H1 (cell line): ENCODE measurements at regions not wholly inside any gene's neighbourhood (a gene's known extent, or its start where the extent isn't known, plus 50 kb on each side); places are given as distances from the start of the nearest gene placed in this dataset.
A peak's percentile ranks its signal among the peaks of the same experiment; 100 is the strongest.

ENCODE experiments used
- CTCF ChIA-PET: fragments of 300-600 bp; sonication (Branson Sonifier 250); formaldehyde crosslinking; loops from one replicate; lab custom pipeline; 2021; ENCODE audit not compliant: partially characterized antibody; lab: Charles Lee
- POLR2A ChIA-PET: fragments of 300-600 bp; sonication (Branson Sonifier 250); formaldehyde crosslinking; loops from one replicate; lab custom pipeline; 2021; ENCODE audit warnings: inconsistent platforms; ENCODE audit not compliant: partially characterized antibody; lab: Charles Lee
- DNase-seq, 2 experiments: peaks; one replicate each; pipeline versions ENCODE4 v3.0.0 to v3.0.0-alpha.2; 2010 to 2022; ENCODE audit warnings: low spot score in 2 of 2, low read depth in 1 of 2, mixed read lengths in 1 of 2
- FAIRE-seq: peaks from 2 replicates; lab custom pipeline; 2011; peaks lifted over from hg19 to GRCh38; lab: Jason Lieb, UNC
- H2AFZ ChIP-seq: 2 replicates; pipeline ENCODE4 v1.8.1; 2012; ENCODE audit warnings: low read length, inconsistent platforms
- H2AK5ac ChIP-seq: 2 replicates; pipeline ENCODE4 v1.6.1; 2013; ENCODE audit warnings: low read depth, low read length
- H2BK120ac ChIP-seq: replicated peaks from 2 replicates; pipeline ENCODE3; 2013; ENCODE audit warnings: low read depth, low read length, inconsistent platforms
- H2BK12ac ChIP-seq: 2 replicates; pipeline ENCODE4 v1.6.1; 2013; ENCODE audit warnings: low read depth, low read length
- H2BK15ac ChIP-seq: 2 replicates; pipeline ENCODE4 v1.6.1; 2013; ENCODE audit warnings: low read length
- H2BK20ac ChIP-seq: 2 replicates; pipeline ENCODE4 v1.6.1; 2013; ENCODE audit warnings: low read length
- H2BK5ac ChIP-seq: 2 replicates; pipeline ENCODE4 v1.6.1; 2013; ENCODE audit warnings: low read depth, low read length
- H3K14ac ChIP-seq: 2 replicates; pipeline ENCODE4 v1.6.1; 2013; ENCODE audit warnings: inconsistent platforms; ENCODE audit not compliant: insufficient read length
- H3K18ac ChIP-seq: 2 replicates; pipeline ENCODE4 v1.6.1; 2013; ENCODE audit warnings: low read length; ENCODE audit errors: extremely low read depth
- H3K23ac ChIP-seq: 2 replicates; pipeline ENCODE4 v1.6.1; 2013; ENCODE audit warnings: inconsistent platforms; ENCODE audit not compliant: insufficient read length
- H3K23me2 ChIP-seq: 2 replicates; pipeline ENCODE4 v1.6.1; 2013; ENCODE audit warnings: low read depth, low read length
- H3K27ac ChIP-seq: 2 replicates; pipeline ENCODE4 v1.6.1; 2011; ENCODE audit warnings: low read depth, low read length, inconsistent platforms
- H3K27me3 ChIP-seq, 4 experiments: replicated peaks in 1 of 4; 1 replicate in 1 of 4; 2 replicates in 3 of 4; pipeline versions ENCODE4 v1.6.1 to v1.8.1; 2011 to 2013; ENCODE audit warnings: low read length in 3 of 4, mild to moderate bottlenecking in 3 of 4, inconsistent platforms in 2 of 4, mixed read lengths in 2 of 4, moderate library complexity in 1 of 4; ENCODE audit not compliant: control insufficient read depth in 3 of 4, insufficient read depth in 3 of 4; ENCODE audit errors: extremely low read depth in 1 of 4
- H3K36me3 ChIP-seq, 4 experiments: 2 replicates each; pipeline versions ENCODE4 v1.6.1 to v1.8.1; 2011 to 2013; ENCODE audit warnings: mild to moderate bottlenecking in 4 of 4, low read length in 3 of 4, moderate library complexity in 2 of 4, control low read depth in 1 of 4, inconsistent platforms in 1 of 4; ENCODE audit not compliant: insufficient read depth in 4 of 4, control insufficient read depth in 2 of 4
- H3K4ac ChIP-seq: replicated peaks from 2 replicates; pipeline ENCODE3; 2013; ENCODE audit warnings: low read length, low read depth, mixed read lengths, inconsistent platforms; ENCODE audit not compliant: insufficient read length
- H3K4me1 ChIP-seq, 4 experiments: replicated peaks in 1 of 4; 1 replicate in 1 of 4; 2 replicates in 3 of 4; pipeline versions ENCODE4 v1.6.1 to v1.8.1; 2011 to 2013; ENCODE audit warnings: low read length in 3 of 4, inconsistent platforms in 2 of 4, mixed read lengths in 1 of 4; ENCODE audit not compliant: insufficient read depth in 4 of 4, control insufficient read depth in 3 of 4
- H3K4me2 ChIP-seq, 2 experiments: 2 replicates each; pipeline versions ENCODE4 v1.6.1 to v1.8.1; 2011 to 2013; ENCODE audit warnings: low read depth in 2 of 2, low read length in 2 of 2, control low read depth in 1 of 2, inconsistent platforms in 1 of 2, mild to moderate bottlenecking in 1 of 2; ENCODE audit not compliant: insufficient read depth in 1 of 2
- H3K4me3 ChIP-seq, 4 experiments: fragments of 200-600, 300-600 bp in 1 of 4; sonication (generic), shearing (Covaris generic), sonication (Bioruptor Twin) in 1 of 4; 2 replicates each; pipeline versions ENCODE4 v1.5.1 to v1.8.1; 2011 to 2016; ENCODE audit warnings: low read length in 4 of 4, low read depth in 3 of 4, control low read depth in 2 of 4, inconsistent platforms in 2 of 4, mild to moderate bottlenecking in 2 of 4, mixed read lengths in 1 of 4, moderate library complexity in 1 of 4; ENCODE audit not compliant: insufficient read depth in 2 of 4; ENCODE audit errors: extremely low read depth in 1 of 4
- H3K56ac ChIP-seq: replicated peaks from 2 replicates; pipeline ENCODE3; 2013; ENCODE audit warnings: low read depth, mild to moderate bottlenecking, mixed read lengths, low read length, inconsistent platforms; ENCODE audit not compliant: insufficient read length
- H3K79me1 ChIP-seq: 2 replicates; pipeline ENCODE4 v1.6.1; 2013; ENCODE audit warnings: low read depth, low read length, control low read depth
- H3K79me2 ChIP-seq, 2 experiments: 2 replicates each; pipeline versions ENCODE4 v1.6.1 to v1.8.1; 2012 to 2013; ENCODE audit warnings: low read length in 2 of 2, mild to moderate bottlenecking in 2 of 2, inconsistent platforms in 1 of 2; ENCODE audit not compliant: insufficient read depth in 2 of 2, control insufficient read depth in 1 of 2
- H3K9ac ChIP-seq, 4 experiments: replicated peaks in 1 of 4; 1 replicate in 1 of 4; 2 replicates in 3 of 4; pipeline versions ENCODE4 v1.6.1 to v1.8.1; 2011 to 2013; ENCODE audit warnings: low read depth in 3 of 4, low read length in 3 of 4, control low read depth in 2 of 4, mild to moderate bottlenecking in 2 of 4, moderate library complexity in 2 of 4, inconsistent platforms in 1 of 4; ENCODE audit errors: extremely low read depth in 1 of 4
- H3K9me3 ChIP-seq, 2 experiments: 2 replicates each; pipeline versions ENCODE4 v1.6.1 to v1.8.1; 2012 to 2013; ENCODE audit warnings: mild to moderate bottlenecking in 2 of 2, moderate library complexity in 2 of 2, control low read depth in 1 of 2, inconsistent platforms in 1 of 2, low read depth in 1 of 2, low read length in 1 of 2, mixed read lengths in 1 of 2; ENCODE audit not compliant: insufficient read depth in 2 of 2
- H4K20me1 ChIP-seq, 2 experiments: replicated peaks in 1 of 2; 2 replicates each; pipeline versions ENCODE3 to v1.8.1; 2011 to 2013; ENCODE audit warnings: inconsistent platforms in 2 of 2, low read length in 2 of 2, mild to moderate bottlenecking in 1 of 2; ENCODE audit not compliant: insufficient read depth in 2 of 2, control insufficient read depth in 1 of 2
- H4K5ac ChIP-seq: 2 replicates; pipeline ENCODE4 v1.6.1; 2013; ENCODE audit warnings: low read length, low read depth, mixed read lengths, inconsistent platforms; ENCODE audit not compliant: insufficient read length
- H4K8ac ChIP-seq: 2 replicates; pipeline ENCODE4 v1.8.0; 2013; ENCODE audit warnings: mild to moderate bottlenecking, moderate library complexity, low read length, inconsistent platforms; ENCODE audit not compliant: insufficient read depth; ENCODE audit errors: extremely low read depth
- H4K91ac ChIP-seq: replicated peaks from 2 replicates; pipeline ENCODE3; 2013; ENCODE audit warnings: low read length, mixed read lengths, inconsistent platforms; ENCODE audit not compliant: insufficient read length
- BCL11A ChIP-seq, 2 experiments: IDR thresholded peaks; one replicate each; pipeline ENCODE4 v1.6.1; 2011; ENCODE audit warnings: low read depth in 2 of 2, low read length in 2 of 2, mild to moderate bottlenecking in 2 of 2
- CBX5 ChIP-seq: fragments of 300-800, 300-1000 bp; sonication (generic); IDR thresholded peaks from 2 replicates; pipeline ENCODE4 v1.7.1; 2016; ENCODE audit warnings: antibody characterized with exemption, low read length, low read depth
- CBX8 ChIP-seq: fragments of 300-800, 300-1000 bp; sonication (generic); IDR thresholded peaks from 2 replicates; pipeline ENCODE4 v1.7.1; 2016; ENCODE audit warnings: low read depth, low read length, borderline replicate concordance
- CHD2 ChIP-seq: IDR thresholded peaks from 2 replicates; pipeline ENCODE4 v1.6.1; 2012; ENCODE audit warnings: low read length, improper control_type of control experiment
- CTCF ChIP-seq, 3 experiments: IDR thresholded peaks; 1 replicate in 2 of 3; 2 replicates in 1 of 3; pipeline versions ENCODE4 v1.5.1 to v1.6.1; 2011; ENCODE audit warnings: low read length in 3 of 3, mild to moderate bottlenecking in 3 of 3, inconsistent platforms in 2 of 3, low read depth in 1 of 3, moderate library complexity in 1 of 3; ENCODE audit not compliant: insufficient read depth in 1 of 3; ENCODE audit errors: control extremely low read depth in 1 of 3
- E2F6 ChIP-seq: IDR thresholded peaks from 2 replicates; pipeline ENCODE4 v1.6.1; 2012; ENCODE audit warnings: inconsistent platforms
- EGR1 ChIP-seq: IDR thresholded peaks from 2 replicates; pipeline ENCODE4 v1.6.1; 2011; ENCODE audit warnings: low read depth, low read length, borderline replicate concordance
- JUN ChIP-seq: IDR thresholded peaks from 2 replicates; pipeline ENCODE4 v1.6.1; 2011; ENCODE audit warnings: low read depth, mild to moderate bottlenecking, improper control_type of control experiment, low read length
- POLR2AphosphoS5 ChIP-seq: IDR thresholded peaks from 2 replicates; pipeline ENCODE4 v1.6.1; 2011; ENCODE audit warnings: low read depth, low read length
- SP2 ChIP-seq: IDR thresholded peaks from 2 replicates; pipeline ENCODE4 v1.6.1; 2012; ENCODE audit warnings: mild to moderate bottlenecking, low read length, inconsistent platforms
- YY1 ChIP-seq: IDR thresholded peaks from 2 replicates; pipeline ENCODE4 v1.6.1; 2011; ENCODE audit warnings: low read depth, mild to moderate bottlenecking, low read length
- WGBS, 2 experiments: shearing (Covaris generic) in 1 of 2; methylation state at CpG; one replicate each; pipeline versions ENCODE4 v1.1.6 to v1.1.7; 2013 to 2015; ENCODE audit warnings: low lambda C conversion rate in 2 of 2, mixed read lengths in 2 of 2, inconsistent platforms in 1 of 2, low coverage in 1 of 2, missing lambda C conversion rate in 1 of 2; ENCODE audit not compliant: insufficient replicate concordance in 2 of 2, insufficient coverage in 1 of 2, insufficient read length in 1 of 2; ENCODE audit errors: extremely low coverage in 1 of 2, missing lambda C conversion rate in 1 of 2; 5-methylcytosine and 5-hydroxymethylcytosine counted together

GRCh38 chr13:23950736-23951510 lies 53.6 kb upstream of the C1QTNF9B start:
- Histone ChIP-seq H4K8ac (peak overlapping the region; percentile 65; the same call in 1 of the 2 replicates), H3K56ac (no peak overlapping the region), H3K4ac (no peak overlapping the region), H3K9ac (no peak overlapping the region), H3K4me3 (no peak overlapping the region), H3K79me2 (no peaks in the 10 kb centered on the region), H2AK5ac (no peak overlapping the region), H4K20me1 (no peaks in the 10 kb centered on the region), H2BK15ac (no peak overlapping the region), H3K79me1 (no peaks in the 10 kb centered on the region), H3K18ac (no peak overlapping the region), H2AFZ (no peak overlapping the region), H2BK120ac (no peak overlapping the region), H3K4me1 (no peaks in the 10 kb centered on the region), H2BK20ac (no peak overlapping the region), H3K23me2 (no peaks in the 10 kb centered on the region), H3K27me3 (no peaks in the 10 kb centered on the region), H3K4me2 (no peak overlapping the region), H3K23ac (no peak overlapping the region), H3K9me3 (no peaks in the 10 kb centered on the region; a peak in 1 of 4 replicates), H3K14ac (no peak overlapping the region), H3K36me3 (no peaks in the 10 kb centered on the region), H4K5ac (no peak overlapping the region), H2BK12ac (no peak overlapping the region), H4K91ac (no peak overlapping the region), H3K27ac (no peak overlapping the region), H2BK5ac (no peak overlapping the region)
- ChIA-PET POLR2A (no interaction called here), CTCF (interaction anchor here (0.7 to 6.3 kb wide), 7 partner anchors 9 to 212 kb away, joined by 3 to 60 read pairs (median 3); no protein-coding TSS in a partner anchor)
- 83% methylated on average over 6 of the region's 10 CpGs; no CpG with 5 or more reads in 1 of the 2 experiments for WGBS, 2 experiments
- DNase-seq = no peak
- no peak for FAIRE-seq
- TF ChIP-seq CBX8 (no peak), POLR2AphosphoS5 (no peak), YY1 (no peak), BCL11A (IDR thresholded peaks at IDR 0.05; ENCODE audit: low read depth in 2 of 2, low read length in 2 of 2) (no peak), JUN (no peak), SP2 (no peak), E2F6 (no peak), EGR1 (no peak), CHD2 (no peak), CTCF (IDR thresholded peaks at IDR 0.05; ENCODE audit: control extremely low read depth in 1 of 3, insufficient read depth in 1 of 3, low read depth in 1 of 3, low read length in 3 of 3) (no peak), CBX5 (no peak)
